Colon (tissue), 2 donors: ENCODE measurements at regions not wholly inside any gene's neighbourhood (a gene's known extent, or its start where the extent isn't known, plus 50 kb on each side); places are given as distances from the start of the nearest gene placed in this dataset.
"Not testable (repeated sequence)": the region's sequence is repeated elsewhere in the genome, so short reads cannot be mapped to it uniquely, and the experiment has no call there.

Source experiments
- FAIRE-seq: peaks from 2 replicates; lab custom pipeline; 2012; peaks lifted over from hg19 to GRCh38; lab: Jason Lieb, UNC
- donor health status: control.
- donor health status: control.

GRCh38 chr10:84860855-84861254, 532.5 kb downstream of the CCSER2 start:
- no peak for FAIRE-seq

- FAIRE-seq = no peak
These were observed 534.2 kb downstream of the CCSER2 start for GRCh38 chr10:84862551-84862950.

GRCh38 chr10:84863675-84864074, 535.3 kb downstream of the CCSER2 start:
- FAIRE-seq = no peak

- no peak for FAIRE-seq
These were observed 548.0 kb downstream of the CCSER2 start for GRCh38 chr10:84876116-84876999.

- FAIRE-seq = no peak
These were observed 551.6 kb downstream of the CCSER2 start for GRCh38 chr10:84879991-84880390.

GRCh38 chr10:84881696-84882095, 553.3 kb downstream of the CCSER2 start:
- FAIRE-seq = not testable (repeated sequence)

GRCh38 chr10:84890706-84891105, 562.3 kb downstream of the CCSER2 start:
- FAIRE-seq = no peak

- no peak for FAIRE-seq
These were observed 563.2 kb downstream of the CCSER2 start for GRCh38 chr10:84891631-84892030.

GRCh38 chr10:84895541-84895940, 567.2 kb downstream of the CCSER2 start:
- no peak for FAIRE-seq

- no peak for FAIRE-seq
These were observed 568.5 kb downstream of the CCSER2 start for GRCh38 chr10:84896909-84897308.

- no peak for FAIRE-seq
These were observed 570.9 kb downstream of the CCSER2 start for GRCh38 chr10:84899268-84899667.

GRCh38 chr10:84900141-84900540, 571.8 kb downstream of the CCSER2 start:
- FAIRE-seq = no peak

GRCh38 chr10:84901885-84902284, 573.5 kb downstream of the CCSER2 start:
- FAIRE-seq = no peak

GRCh38 chr10:84902553-84902952, 574.2 kb downstream of the CCSER2 start:
- FAIRE-seq = no peak

GRCh38 chr10:84903320-84903719, 574.9 kb downstream of the CCSER2 start:
- no peak for FAIRE-seq

GRCh38 chr10:84907461-84908009, 579.1 kb downstream of the CCSER2 start:
- no peak for FAIRE-seq

- FAIRE-seq = no peak
These were observed 580.1 kb downstream of the CCSER2 start for GRCh38 chr10:84908491-84908890.

- no peak for FAIRE-seq
These were observed 593.3 kb downstream of the CCSER2 start for GRCh38 chr10:84921701-84922100.

- FAIRE-seq = no peak
These were observed 595.7 kb downstream of the CCSER2 start for GRCh38 chr10:84924131-84924530.

- no peak for FAIRE-seq
These were observed 597.1 kb downstream of the CCSER2 start for GRCh38 chr10:84925495-84925894.

- FAIRE-seq = no peak
These were observed 605.0 kb downstream of the CCSER2 start for GRCh38 chr10:84933402-84933801.

- FAIRE-seq = no peak
These were observed 607.4 kb downstream of the CCSER2 start for GRCh38 chr10:84935772-84936171.

- no peak for FAIRE-seq
These were observed 609.9 kb downstream of the CCSER2 start for GRCh38 chr10:84938117-84938905.
